ENCODE measurements at regions not wholly inside any gene's neighbourhood (a gene's known extent, or its start where the extent isn't known, plus 50 kb on each side); places are given as distances from the start of the nearest gene placed in this dataset.

GRCh38 chr5:89478851-89479250, 595.9 kb upstream of the MEF2C start:
- no peak overlapping the region for H3K4me3 ChIP-seq
- H3K36me3 ChIP-seq = no peaks in the 10 kb centered on the region
- H3K27me3 ChIP-seq = no peaks in the 10 kb centered on the region
- no peak overlapping the region for H3K27ac ChIP-seq
- WGBS, 2 donors (ENCODE audit: low coverage in 1 of 2) = 71 to 81% methylated on average over 1 of the region's 1 CpG
- no peaks in the 10 kb centered on the region for H3K4me1 ChIP-seq
- no peak for TF ChIP-seq CTCF (IDR thresholded peaks at IDR 0.05)
- no peak for TF ChIP-seq POLR2A (IDR thresholded peaks at IDR 0.05)
- no peak for TF ChIP-seq POLR2AphosphoS5 (IDR thresholded peaks at IDR 0.05)
- TF ChIP-seq EP300 (IDR thresholded peaks at IDR 0.05; ENCODE audit: low read depth) = no peak
- in situ Hi-C loops (cut with MboI; ENCODE audit: low pct_ligation_motif_present in 1 of 4, low pct_unique_long_range_greater_than_20kb in 1 of 4, low sequenced_read_pairs in 3 of 4) (no loop called here), intact Hi-C loops (cut with DNase I; ENCODE audit: low total_unique reads) (no loop called here)
- H3K9me3 ChIP-seq = no peaks in the 10 kb centered on the region
- no peak for DNase-seq

GRCh38 chr5:89473196-89473595, 590.2 kb upstream of the MEF2C start:
- no peaks in the 10 kb centered on the region for H3K4me1 ChIP-seq
- no peak for TF ChIP-seq EP300 (IDR thresholded peaks at IDR 0.05; ENCODE audit: low read depth)
- no peak for TF ChIP-seq POLR2A (IDR thresholded peaks at IDR 0.05)
- TF ChIP-seq CTCF (IDR thresholded peaks at IDR 0.05) = no peak
- TF ChIP-seq POLR2AphosphoS5 (IDR thresholded peaks at IDR 0.05) = no peak
- no peaks in the 10 kb centered on the region for H3K9me3 ChIP-seq
- 63 to 77% methylated on average over 2 to 3 of the region's 3 CpGs for WGBS, 2 donors (ENCODE audit: low coverage in 1 of 2)
- in situ Hi-C loops (cut with MboI; ENCODE audit: low pct_ligation_motif_present in 1 of 4, low pct_unique_long_range_greater_than_20kb in 1 of 4, low sequenced_read_pairs in 3 of 4) (no loop called here), intact Hi-C loops (cut with DNase I; ENCODE audit: low total_unique reads) (no loop called here)
- H3K4me3 ChIP-seq = no peak overlapping the region
- no peak for DNase-seq
- H3K27ac ChIP-seq = no peak overlapping the region
- H3K27me3 ChIP-seq = no peaks in the 10 kb centered on the region
- no peaks in the 10 kb centered on the region for H3K36me3 ChIP-seq

GRCh38 chr5:89471541-89471940, 588.6 kb upstream of the MEF2C start:
- Histone ChIP-seq H3K36me3 (no peaks in the 10 kb centered on the region), H3K27ac (no peak overlapping the region), H3K9me3 (no peaks in the 10 kb centered on the region), H3K4me1 (no peaks in the 10 kb centered on the region), H3K27me3 (no peaks in the 10 kb centered on the region), H3K4me3 (no peak overlapping the region)
- TF ChIP-seq POLR2A (IDR thresholded peaks at IDR 0.05) (no peak), POLR2AphosphoS5 (IDR thresholded peaks at IDR 0.05) (no peak), EP300 (IDR thresholded peaks at IDR 0.05; ENCODE audit: low read depth) (no peak), CTCF (IDR thresholded peaks at IDR 0.05) (no peak)
- WGBS, 2 donors (ENCODE audit: low coverage in 1 of 2) = 64 to 67% methylated on average over 1 of the region's 1 CpG
- intact Hi-C loops (cut with DNase I; ENCODE audit: low total_unique reads) (no loop called here), in situ Hi-C loops (cut with MboI; ENCODE audit: low pct_ligation_motif_present in 1 of 4, low pct_unique_long_range_greater_than_20kb in 1 of 4, low sequenced_read_pairs in 3 of 4) (no loop called here)
- DNase-seq = no peak

GRCh38 chr5:89471115-89471514, 588.1 kb upstream of the MEF2C start:
- TF ChIP-seq POLR2A (IDR thresholded peaks at IDR 0.05) (no peak), CTCF (IDR thresholded peaks at IDR 0.05) (no peak)
- Histone ChIP-seq H3K9me3 (no peaks in the 10 kb centered on the region), H3K27ac (no peak overlapping the region), H3K27me3 (no peaks in the 10 kb centered on the region), H3K4me3 (no peak overlapping the region), H3K36me3 (no peaks in the 10 kb centered on the region), H3K4me1 (no peaks in the 10 kb centered on the region)
- in situ Hi-C loops (cut with MboI; ENCODE audit: low pct_ligation_motif_present in 1 of 4, low pct_unique_long_range_greater_than_20kb in 1 of 4, low sequenced_read_pairs in 3 of 4) (no loop called here), intact Hi-C loops (cut with DNase I; ENCODE audit: low total_unique reads) (no loop called here)
- no peak for DNase-seq
